ENCODE measurements at regions not wholly inside any gene's neighbourhood (a gene's known extent, or its start where the extent isn't known, plus 50 kb on each side); places are given as distances from the start of the nearest gene placed in this dataset. TPM values are rescaled to one million over a fixed set of nuclear protein-coding genes. Genes with fewer than 3 reads are reported as not detected.
"Not testable (repeated sequence)": the region's sequence is repeated elsewhere in the genome, so short reads cannot be mapped to it uniquely, and the experiment has no call there.

GRCh38 chr7:65059247-65059646 is 52.8 kb upstream of the ERV3-1 start:
- H3K4me2 ChIP-seq (replicated peaks; ENCODE audit: extremely low read depth, low read length, poor library complexity, severe bottlenecking); H3K27me3 ChIP-seq (ENCODE audit: control insufficient read depth in 2 of 2, insufficient read depth in 2 of 2, low read length in 2 of 2); H2AFZ ChIP-seq (ENCODE audit: insufficient read depth, low read depth, low read length, poor library complexity, severe bottlenecking); H3K27ac ChIP-seq (ENCODE audit: low read depth in 1 of 2, low read length in 2 of 2); H3K79me2 ChIP-seq (ENCODE audit: insufficient read depth, low read length); intact Hi-C loops (cut with micrococcal nuclease); H3K9me3 Mint-ChIP-seq; H3K4me1 ChIP-seq (ENCODE audit: control insufficient read depth in 1 of 2, insufficient read depth in 2 of 2, low read length in 2 of 2); H4K20me1 ChIP-seq (ENCODE audit: insufficient read depth, low read length); H3K27me3 Mint-ChIP-seq (ENCODE audit: low read depth in 3 of 3); H3K4me3 Mint-ChIP-seq; H3K9me3 ChIP-seq (replicated peaks in 1 of 2; ENCODE audit: control insufficient read depth in 1 of 2, insufficient read depth in 1 of 2, low read length in 2 of 2); H3K27ac Mint-ChIP-seq; H3K4me1 Mint-ChIP-seq; DNase-seq; H3K9ac ChIP-seq (ENCODE audit: insufficient read depth, low read length, poor library complexity, severe bottlenecking); H3K4me3 ChIP-seq (replicated peaks in 1 of 3; ENCODE audit: low read depth in 2 of 3, low read length in 3 of 3): not testable (repeated sequence)
- H3K36me3 ChIP-seq (replicated peaks in 1 of 2; ENCODE audit: control insufficient read depth in 1 of 2, insufficient read depth in 2 of 2, low read length in 2 of 2), result peaks cover 0 to 22% of the 10 kb centered on the region in 2 donors
- peaks cover 21 to 41% of the 10 kb centered on the region in 2 donors for H3K36me3 Mint-ChIP-seq
- WGBS (ENCODE audit: insufficient coverage), result no CpG with 5 or more reads among the region's 1 CpG

Small RNAs in the stretch of these regions (small RNA-seq; reads per million reads assigned to genes)
- not detected for gene AC104073.1 (ENCODE audit: insufficient read length, low read depth)
- gene SNORA15B-1 (ENCODE audit: insufficient read length, low read depth), result not detected
- gene SNORA22C (ENCODE audit: insufficient read length, low read depth), result 1.2 reads per million
